AG10803 (cell line): ENCODE measurements at regions not wholly inside any gene's neighbourhood (a gene's known extent, or its start where the extent isn't known, plus 50 kb on each side); places are given as distances from the start of the nearest gene placed in this dataset.
A peak's percentile ranks its signal among the peaks of the same experiment; 100 is the strongest.

Experiments
- DNase-seq: peaks from one replicate; pipeline ENCODE4 v3.0.0; 2010; ENCODE audit warnings: low read depth
- H3K4me3 ChIP-seq: 2 replicates; pipeline ENCODE4 v1.5.1; 2011; ENCODE audit warnings: mild to moderate bottlenecking, low read length, control low read depth
- TF ChIP-seq, protein P1 (sequence below): conservative IDR thresholded peaks from 2 replicates; pipeline ENCODE4 v1.5.1; 2011; ENCODE audit warnings: mild to moderate bottlenecking, low read length, control low read depth, inconsistent platforms

DNA sequence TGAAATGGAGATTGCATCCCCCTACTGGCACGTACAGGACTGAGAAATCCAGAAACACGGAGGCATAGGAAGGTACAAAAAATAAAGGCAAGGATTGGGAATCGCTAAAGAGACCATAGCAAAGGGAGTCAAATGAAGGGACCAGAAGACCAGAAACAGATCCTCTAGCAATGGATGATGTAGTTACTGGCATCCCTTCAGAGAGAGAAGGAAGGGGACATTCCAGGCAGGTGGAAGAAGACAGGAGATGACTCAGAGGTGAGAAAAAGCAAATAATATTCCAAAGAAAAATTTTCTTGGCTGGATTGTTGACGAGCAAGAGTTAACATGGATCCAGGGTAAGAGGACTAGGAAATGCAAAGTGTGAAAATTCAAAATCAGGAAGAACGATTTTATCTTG lies 78.4 kb upstream of the FZD7 start:
- DNase-seq: no peak
- TF ChIP-seq, protein P1, sequence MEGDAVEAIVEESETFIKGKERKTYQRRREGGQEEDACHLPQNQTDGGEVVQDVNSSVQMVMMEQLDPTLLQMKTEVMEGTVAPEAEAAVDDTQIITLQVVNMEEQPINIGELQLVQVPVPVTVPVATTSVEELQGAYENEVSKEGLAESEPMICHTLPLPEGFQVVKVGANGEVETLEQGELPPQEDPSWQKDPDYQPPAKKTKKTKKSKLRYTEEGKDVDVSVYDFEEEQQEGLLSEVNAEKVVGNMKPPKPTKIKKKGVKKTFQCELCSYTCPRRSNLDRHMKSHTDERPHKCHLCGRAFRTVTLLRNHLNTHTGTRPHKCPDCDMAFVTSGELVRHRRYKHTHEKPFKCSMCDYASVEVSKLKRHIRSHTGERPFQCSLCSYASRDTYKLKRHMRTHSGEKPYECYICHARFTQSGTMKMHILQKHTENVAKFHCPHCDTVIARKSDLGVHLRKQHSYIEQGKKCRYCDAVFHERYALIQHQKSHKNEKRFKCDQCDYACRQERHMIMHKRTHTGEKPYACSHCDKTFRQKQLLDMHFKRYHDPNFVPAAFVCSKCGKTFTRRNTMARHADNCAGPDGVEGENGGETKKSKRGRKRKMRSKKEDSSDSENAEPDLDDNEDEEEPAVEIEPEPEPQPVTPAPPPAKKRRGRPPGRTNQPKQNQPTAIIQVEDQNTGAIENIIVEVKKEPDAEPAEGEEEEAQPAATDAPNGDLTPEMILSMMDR: no peak
- no peak overlapping the region for H3K4me3 ChIP-seq

DNA sequence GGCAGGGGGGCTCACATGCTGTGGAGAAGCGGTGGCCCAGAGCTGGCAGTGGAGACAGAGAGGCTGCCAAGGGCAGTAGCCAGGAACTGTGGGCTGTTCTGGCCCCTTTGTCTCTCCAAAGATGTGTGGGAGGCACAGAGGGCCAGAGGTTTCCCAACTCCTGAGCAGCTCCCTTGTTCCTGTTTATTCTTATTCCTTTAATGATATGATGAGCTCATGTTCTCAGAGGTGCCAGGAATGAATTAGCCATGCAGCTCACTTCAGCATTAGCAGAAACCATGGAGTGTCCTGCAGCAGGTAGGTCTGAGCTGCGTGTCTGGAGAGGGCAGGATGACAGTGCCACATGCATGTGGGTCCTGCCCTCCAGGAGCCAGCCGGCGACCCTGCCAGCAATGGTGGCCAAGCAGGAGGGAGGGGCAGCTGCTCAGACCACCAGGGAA lies 77.9 kb upstream of the FZD7 start:
- DNase-seq: no peak
- TF ChIP-seq, protein P1: no peak

DNA sequence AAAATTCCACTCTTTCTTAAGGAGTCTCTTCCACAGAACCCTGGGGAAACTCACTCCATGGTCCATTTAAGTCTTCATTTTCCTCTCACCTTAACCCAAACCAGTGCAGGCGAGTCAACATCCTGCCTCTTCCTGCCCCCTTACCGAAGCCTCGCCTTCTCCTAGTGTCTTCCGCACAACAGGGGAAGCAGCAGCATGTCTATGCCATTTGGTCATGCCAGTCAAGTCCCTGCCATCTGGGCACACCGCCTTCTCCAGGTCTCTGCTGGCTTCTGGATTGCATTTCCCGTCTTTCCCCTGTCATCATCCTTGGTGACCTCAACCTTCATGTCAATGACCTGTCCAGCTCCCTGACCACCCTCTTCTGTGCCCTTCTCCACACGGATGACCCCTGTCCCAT lies 77.3 kb upstream of the FZD7 start:
- DNase-seq: no peak
- TF ChIP-seq, protein P1: no peak
- H3K4me3 ChIP-seq: no peak overlapping the region

More for the DNA sequence above, 77.9 kb upstream of the FZD7 start:
- no peak overlapping the region for H3K4me3 ChIP-seq

DNA sequence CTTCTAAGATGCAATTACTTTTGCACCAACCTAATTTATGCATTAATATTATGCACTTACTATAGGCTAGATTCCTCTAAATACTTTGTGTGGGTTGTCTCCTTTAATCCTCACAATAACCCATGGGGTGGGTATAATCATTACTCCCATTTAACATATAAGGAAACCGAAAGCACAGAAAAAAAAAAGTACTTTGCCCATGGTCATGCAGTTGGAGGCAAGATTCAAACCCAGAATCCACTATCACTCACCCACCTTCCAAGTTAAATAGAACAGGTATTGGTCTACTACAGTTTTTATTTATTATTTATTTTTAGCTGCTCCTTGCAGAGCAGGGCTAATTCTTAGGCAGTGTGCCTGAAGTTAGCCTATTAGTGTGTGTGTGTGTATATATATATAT lies 76.6 kb upstream of the FZD7 start:
- no peak overlapping the region for H3K4me3 ChIP-seq
- TF ChIP-seq, protein P1: no peak
- no peak for DNase-seq

DNA sequence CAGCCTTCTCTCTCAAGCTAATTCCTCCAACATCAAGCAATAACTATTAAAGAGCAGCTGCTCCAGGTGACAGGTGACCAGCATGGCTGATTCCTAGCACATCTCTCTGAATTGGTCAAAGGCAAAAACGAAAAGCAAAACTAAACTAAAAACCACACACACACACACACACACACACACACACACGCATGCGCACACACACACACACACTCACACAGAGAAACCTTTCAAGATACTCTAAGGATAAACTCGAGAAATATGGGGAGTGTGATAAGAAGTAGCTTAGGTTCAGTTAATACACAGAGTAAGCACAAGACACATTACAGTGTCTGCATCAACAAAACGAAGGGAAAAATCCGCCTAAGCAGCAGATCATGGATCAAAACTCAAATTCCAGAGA lies 74.5 kb upstream of the FZD7 start:
- no peak for DNase-seq
- TF ChIP-seq, protein P1: no peak

DNA sequence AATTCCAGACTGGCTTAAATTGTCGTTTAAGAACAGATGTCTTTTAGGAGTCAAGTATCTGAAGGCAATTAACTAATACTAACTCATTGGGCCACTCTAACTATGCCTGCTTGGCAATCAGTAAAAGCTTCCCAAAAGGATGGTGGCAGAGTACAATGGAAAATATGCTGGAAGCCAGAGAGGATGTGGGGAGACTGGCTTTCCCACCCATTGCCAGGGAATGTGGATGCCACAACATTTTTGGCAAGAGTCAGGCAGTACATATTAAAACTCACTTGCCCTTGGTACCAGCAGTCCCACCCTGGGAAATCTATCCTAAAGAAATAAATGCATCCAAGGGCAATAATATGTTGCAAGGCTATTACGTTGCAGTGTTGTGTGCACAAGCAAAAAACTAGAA lies 74.0 kb upstream of the FZD7 start:
- TF ChIP-seq, protein P1: no peak
- DNase-seq: peak; percentile 82
- H3K4me3 ChIP-seq: no peak overlapping the region

More for the DNA sequence above, 74.5 kb upstream of the FZD7 start:
- no peak overlapping the region for H3K4me3 ChIP-seq

DNA sequence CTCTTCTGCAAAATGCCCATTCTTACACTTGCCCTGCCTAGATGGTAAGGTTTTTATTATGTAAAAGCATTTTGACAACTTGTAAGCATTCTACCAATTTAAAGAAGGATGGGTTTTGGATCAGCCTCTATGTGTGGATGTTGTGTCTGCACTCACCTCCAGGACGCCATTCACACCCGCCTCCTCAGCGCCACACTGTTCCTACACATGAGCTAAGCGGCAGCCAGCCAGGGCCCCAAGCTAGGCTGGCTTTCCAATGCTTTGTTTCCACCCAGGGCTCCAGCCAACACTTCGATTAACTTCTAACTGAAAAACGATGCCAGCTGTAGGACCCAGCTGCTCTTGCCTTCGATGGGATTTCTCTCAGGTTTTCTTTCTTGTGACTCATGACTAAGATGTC lies 73.3 kb upstream of the FZD7 start:
- DNase-seq: no peak
- no peak overlapping the region for H3K4me3 ChIP-seq
- TF ChIP-seq, protein P1: no peak
